Neural crest cell (in vitro differentiated cells): ENCODE measurements at regions not wholly inside any gene's neighbourhood (a gene's known extent, or its start where the extent isn't known, plus 50 kb on each side); places are given as distances from the start of the nearest gene placed in this dataset.

ENCODE experiments used
- DNase-seq: peaks from one replicate; pipeline ENCODE4 v3.0.0; 2021; ENCODE audit warnings: low read depth, mixed read lengths, low spot score
- H3K27ac Mint-ChIP-seq: one replicate; pipeline ENCODE4 v1.8.0; 2021; ENCODE audit warnings: mild to moderate bottlenecking, mixed read lengths; ENCODE audit not compliant: unreplicated experiment
- H3K27me3 Mint-ChIP-seq: 2 replicates; pipeline ENCODE4 v1.8.0; 2021; ENCODE audit warnings: low read depth, mild to moderate bottlenecking, mixed read lengths
- H3K36me3 Mint-ChIP-seq: 2 replicates; pipeline ENCODE4 v1.8.0; 2021; ENCODE audit warnings: low read depth, mild to moderate bottlenecking, mixed read lengths
- H3K4me1 Mint-ChIP-seq: 2 replicates; pipeline ENCODE4 v1.8.0; 2021; ENCODE audit warnings: mixed read lengths
- H3K4me3 Mint-ChIP-seq: one replicate; pipeline ENCODE4 v1.8.0; 2021; ENCODE audit warnings: mild to moderate bottlenecking, mixed read lengths
- H3K9me3 Mint-ChIP-seq: 2 replicates; pipeline ENCODE4 v1.8.0; 2021; ENCODE audit warnings: mixed read lengths
- TF ChIP-seq, protein P1 (sequence below): fragments of 200-600 bp; sonication (generic); conservative IDR thresholded peaks from 2 replicates; pipeline ENCODE4 v1.5.0; 2021; ENCODE audit warnings: antibody characterized with exemption, mild to moderate bottlenecking

DNA sequence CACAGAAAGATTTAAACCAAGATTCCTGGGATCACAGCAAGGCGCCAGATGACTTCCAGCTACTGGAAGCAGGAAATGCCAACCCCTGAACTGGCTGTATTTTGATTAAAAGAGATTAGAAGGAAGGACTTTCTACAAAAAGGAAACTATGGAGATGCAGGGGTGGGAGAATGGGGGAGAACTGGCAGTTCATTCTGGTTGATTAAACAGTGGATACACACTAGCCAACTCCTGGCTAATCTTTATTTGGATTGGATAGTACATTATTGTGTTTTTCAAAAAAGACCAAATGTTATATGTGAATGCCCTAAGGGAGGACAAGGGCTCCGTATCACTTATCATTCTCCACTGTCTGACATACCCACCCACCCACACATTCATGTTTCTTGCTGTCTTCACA, 93.2 kb downstream of the CDO1 start:
- TF ChIP-seq, protein P1, sequence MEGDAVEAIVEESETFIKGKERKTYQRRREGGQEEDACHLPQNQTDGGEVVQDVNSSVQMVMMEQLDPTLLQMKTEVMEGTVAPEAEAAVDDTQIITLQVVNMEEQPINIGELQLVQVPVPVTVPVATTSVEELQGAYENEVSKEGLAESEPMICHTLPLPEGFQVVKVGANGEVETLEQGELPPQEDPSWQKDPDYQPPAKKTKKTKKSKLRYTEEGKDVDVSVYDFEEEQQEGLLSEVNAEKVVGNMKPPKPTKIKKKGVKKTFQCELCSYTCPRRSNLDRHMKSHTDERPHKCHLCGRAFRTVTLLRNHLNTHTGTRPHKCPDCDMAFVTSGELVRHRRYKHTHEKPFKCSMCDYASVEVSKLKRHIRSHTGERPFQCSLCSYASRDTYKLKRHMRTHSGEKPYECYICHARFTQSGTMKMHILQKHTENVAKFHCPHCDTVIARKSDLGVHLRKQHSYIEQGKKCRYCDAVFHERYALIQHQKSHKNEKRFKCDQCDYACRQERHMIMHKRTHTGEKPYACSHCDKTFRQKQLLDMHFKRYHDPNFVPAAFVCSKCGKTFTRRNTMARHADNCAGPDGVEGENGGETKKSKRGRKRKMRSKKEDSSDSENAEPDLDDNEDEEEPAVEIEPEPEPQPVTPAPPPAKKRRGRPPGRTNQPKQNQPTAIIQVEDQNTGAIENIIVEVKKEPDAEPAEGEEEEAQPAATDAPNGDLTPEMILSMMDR, result no peak
- H3K36me3 Mint-ChIP-seq, result no peaks in the 10 kb centered on the region
- no peak overlapping the region for H3K4me3 Mint-ChIP-seq
- no peak overlapping the region for H3K27ac Mint-ChIP-seq
- no peaks in the 10 kb centered on the region for H3K27me3 Mint-ChIP-seq
- peaks cover 9% of the 10 kb centered on the region for H3K4me1 Mint-ChIP-seq
- no peak for DNase-seq
- H3K9me3 Mint-ChIP-seq, result peaks cover 4% of the 10 kb centered on the region

DNA sequence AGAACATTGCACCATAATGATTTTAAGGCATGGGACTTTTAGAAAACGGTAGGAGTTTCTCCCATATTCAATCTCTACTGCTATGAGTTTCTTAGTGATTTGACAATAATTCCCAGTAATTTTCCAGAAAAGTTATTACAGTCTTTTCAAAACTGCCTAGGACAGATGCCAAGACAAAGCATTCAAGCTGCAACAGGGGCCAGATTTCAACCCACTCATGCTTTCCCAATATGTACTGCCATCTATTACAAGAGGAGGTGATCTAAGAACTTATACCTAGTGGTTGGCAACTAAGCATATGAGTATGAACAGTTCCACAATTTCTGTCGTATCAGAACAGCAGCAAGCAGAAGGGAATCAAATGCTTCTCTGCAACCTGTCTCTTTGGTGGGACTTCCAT, 95.1 kb upstream of the TMED7 start:
- H3K9me3 Mint-ChIP-seq, result no peaks in the 10 kb centered on the region
- no peaks in the 10 kb centered on the region for H3K36me3 Mint-ChIP-seq
- H3K4me3 Mint-ChIP-seq, result no peak overlapping the region

DNA sequence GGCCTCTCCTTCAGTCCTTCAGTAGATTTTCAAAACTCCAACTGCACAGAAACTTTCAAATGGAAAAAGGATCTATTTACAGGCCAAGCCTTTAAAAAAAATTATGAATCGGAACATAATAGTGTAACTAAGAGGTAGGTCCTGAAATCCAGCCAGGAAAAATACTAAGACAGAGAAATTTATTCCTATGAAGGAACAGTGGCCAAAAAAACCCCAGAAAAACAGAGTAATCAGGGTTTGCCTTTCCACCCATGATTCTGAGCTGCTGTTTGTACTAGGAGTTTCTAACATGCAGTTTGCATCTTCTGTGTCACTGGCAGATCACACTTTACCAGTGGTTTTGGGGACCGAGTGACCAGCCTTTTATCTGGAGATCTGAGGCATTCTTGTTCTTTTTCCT, 93.1 kb upstream of the TMED7 start:
- no peaks in the 10 kb centered on the region for H3K27me3 Mint-ChIP-seq
- peaks cover 9% of the 10 kb centered on the region for H3K4me1 Mint-ChIP-seq
- no peak overlapping the region for H3K4me3 Mint-ChIP-seq
- H3K9me3 Mint-ChIP-seq, result no peaks in the 10 kb centered on the region
- no peak overlapping the region for H3K27ac Mint-ChIP-seq
- no peaks in the 10 kb centered on the region for H3K36me3 Mint-ChIP-seq
- TF ChIP-seq, protein P1, result no peak
- DNase-seq, result no peak

More for the DNA sequence above, 95.1 kb upstream of the TMED7 start:
- Mint-ChIP-seq H3K4me1 (peaks cover 9% of the 10 kb centered on the region), H3K27me3 (no peaks in the 10 kb centered on the region), H3K27ac (no peak overlapping the region)
- no peak for DNase-seq
- TF ChIP-seq, protein P1, result no peak

DNA sequence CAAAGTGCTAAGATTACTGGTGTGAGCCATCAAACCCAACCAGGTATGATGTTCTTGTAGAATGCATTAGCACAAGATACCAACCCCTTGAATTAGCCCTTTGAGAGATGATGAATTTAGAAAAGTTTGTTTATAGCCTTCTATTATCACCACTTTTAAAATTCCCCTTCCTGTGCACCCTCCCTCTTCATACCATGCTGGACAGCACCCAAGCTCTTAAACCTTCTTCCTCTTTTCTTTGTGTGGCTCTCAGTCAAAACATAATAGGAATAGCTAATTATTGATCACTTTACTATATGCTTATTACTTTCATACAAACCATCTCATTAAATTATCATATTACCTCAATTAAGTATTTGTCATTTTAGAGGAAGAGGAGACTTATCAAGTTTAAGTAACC, 87.6 kb upstream of the TMED7 start:
- H3K27ac Mint-ChIP-seq, result no peak overlapping the region
- no peaks in the 10 kb centered on the region for H3K27me3 Mint-ChIP-seq
- no peaks in the 10 kb centered on the region for H3K4me1 Mint-ChIP-seq
- H3K4me3 Mint-ChIP-seq, result no peak overlapping the region
- no peak for DNase-seq
- H3K9me3 Mint-ChIP-seq, result no peaks in the 10 kb centered on the region
- TF ChIP-seq, protein P1, result no peak
- H3K36me3 Mint-ChIP-seq, result no peaks in the 10 kb centered on the region

DNA sequence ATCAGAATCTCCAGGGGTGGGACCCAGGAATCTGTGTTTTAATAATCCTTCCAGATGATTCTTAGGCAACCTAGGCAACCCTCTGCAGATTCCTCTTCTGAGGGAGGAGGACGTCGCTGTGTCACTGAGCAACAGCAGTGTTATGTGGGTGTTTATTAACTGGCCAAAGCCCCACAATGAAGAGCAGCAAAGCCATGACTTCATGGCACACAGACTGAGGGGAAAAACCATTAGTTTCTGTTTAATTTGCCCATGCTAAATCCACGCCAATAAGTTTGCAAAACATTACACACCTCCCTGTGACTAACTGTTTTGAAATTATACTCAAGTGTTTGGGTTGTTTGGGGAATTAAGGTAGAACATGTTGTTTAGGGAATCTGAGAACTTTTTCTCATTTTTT, 83.7 kb upstream of the TMED7 start:
- no peak overlapping the region for H3K27ac Mint-ChIP-seq
- H3K4me1 Mint-ChIP-seq, result no peaks in the 10 kb centered on the region
- no peaks in the 10 kb centered on the region for H3K9me3 Mint-ChIP-seq

More for the DNA sequence above, 83.7 kb upstream of the TMED7 start:
- Mint-ChIP-seq H3K36me3 (no peaks in the 10 kb centered on the region), H3K4me3 (no peak overlapping the region), H3K27me3 (no peaks in the 10 kb centered on the region)
- TF ChIP-seq, protein P1, result no peak
- no peak for DNase-seq
